Pancreas (tissue), 10 donors: ENCODE measurements at regions not wholly inside any gene's neighbourhood (a gene's known extent, or its start where the extent isn't known, plus 50 kb on each side); places are given as distances from the start of the nearest gene placed in this dataset.

Experiments
- ATAC-seq, 4 donors: fragments of 200-7000 bp; cut with Tn5 transposase; one replicate each; pipeline versions ENCODE4 v1.8.0 to v1.9.1; 2020; ENCODE audit warnings: mild to moderate bottlenecking in 4 of 4, moderate library complexity in 4 of 4
- DNase-seq, 6 donors: peaks; one replicate each; pipeline ENCODE4 v3.0.0-alpha.2; 2020
- FAIRE-seq: peaks from 2 replicates; lab custom pipeline; 2012; peaks lifted over from hg19 to GRCh38; lab: Jason Lieb, UNC
- H3K27ac ChIP-seq, 4 donors: fragments of 200-600 bp; sonication (generic); 1 replicate in 3 of 4; 2 replicates in 1 of 4; pipeline versions ENCODE4 v1.5.0 to v1.8.0; 2020
- H3K27me3 ChIP-seq, 4 donors: fragments of 200-600 bp; one replicate each; pipeline ENCODE4 v1.8.0; 2021
- H3K36me3 ChIP-seq, 3 donors: fragments of 200-600 bp; sonication (generic) in 1 of 3; one replicate each; pipeline versions ENCODE4 v1.5.0 to v1.8.0; 2020 to 2021
- H3K4me1 ChIP-seq, 3 donors: fragments of 200-600 bp; one replicate each; pipeline ENCODE4 v1.8.0; 2021
- H3K4me3 ChIP-seq, 4 donors: fragments of 200-600 bp; sonication (generic) in 2 of 4; one replicate each; pipeline versions ENCODE4 v1.5.0 to v1.8.0; 2020 to 2021
- H3K9me3 ChIP-seq, 4 donors: fragments of 200-600 bp; one replicate each; pipeline ENCODE4 v1.8.0; 2021
- WGBS, 2 donors: extraction: QIAGEN DNeasy Blood & Tissue Kit; methylation state at CpG; one replicate each; pipeline ENCODE4 v1.1.7; 2013; 5-methylcytosine and 5-hydroxymethylcytosine counted together
- intact Hi-C, 3 donors: fragments of 100-400 bp; cut with DNase I; formaldehyde crosslinking; loops; one replicate each; pipeline versions ENCODE4 v1.11.1 to v1.14.2; 2022
- TF ChIP-seq, protein P1 (sequence below), 4 donors: fragments of 200-600 bp; sonication (generic) in 3 of 4; IDR thresholded peaks; one replicate each; pipeline versions ENCODE4 v1.5.0 to v1.8.0; 2021; ENCODE audit warnings: antibody characterized with exemption in 4 of 4
- donor health status: healthy with polysubstance abuse.
- donor health status: DM: no; HTN: no; CAD: no; lungs with moderate emphysema.
- donor health status: DM: no; HTN: no; CAD: no.
- donor health status: control.
- donor health status: control.
- donor health status: Bipolar disorder and iron deficiency.
- donor health status: DM: yes; HTN: yes; CAD: no.
- donor health status: DM: no; HTN: no; CAD: no.
- donor health status: DM: no; HTN: no; CAD: no.
- donor health status: DM: yes; HTN: yes; CAD: no.

DNA sequence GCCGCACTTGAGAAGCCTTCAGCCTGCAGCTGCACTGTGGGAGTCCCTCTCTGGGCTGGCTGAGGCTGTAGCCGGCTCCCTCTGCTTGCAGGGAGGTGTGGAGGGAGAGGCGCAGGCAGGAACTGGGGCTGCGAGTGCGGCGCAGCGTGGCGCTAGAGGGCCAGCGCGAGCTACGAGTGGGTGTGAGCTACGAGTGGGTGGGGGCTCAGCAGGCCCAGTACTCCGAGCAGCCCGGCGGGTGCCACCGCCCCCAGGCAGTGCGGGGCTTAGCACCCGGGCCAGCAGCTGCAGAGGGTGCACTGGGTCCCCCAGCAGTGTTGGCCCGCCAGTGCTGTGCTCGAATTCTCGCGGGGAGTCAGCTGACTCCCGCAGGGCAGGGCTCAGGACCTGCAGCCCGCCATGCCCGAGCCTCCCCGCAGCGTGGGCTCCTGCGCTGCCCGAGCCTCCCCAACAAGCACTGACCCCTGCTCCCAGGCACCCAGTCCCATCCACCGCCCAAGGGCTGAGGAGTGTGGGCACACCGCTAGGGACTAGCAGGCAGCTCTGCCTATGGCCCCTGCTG is 1620.1 kb downstream of the BRINP3 start:
- H3K4me1 ChIP-seq = no peaks in the 10 kb centered on the region
- no peaks in the 10 kb centered on the region for H3K27me3 ChIP-seq
- no peak overlapping the region for H3K27ac ChIP-seq
- no peak overlapping the region for H3K4me3 ChIP-seq
- intact Hi-C loops = no loop called here
- H3K36me3 ChIP-seq = no peaks in the 10 kb centered on the region
- DNase-seq (peak in 2 of 6 donors; percentile 14 to 46), FAIRE-seq (no peak), ATAC-seq (no peak)
- WGBS, 2 donors = 85 to 94% methylated on average over 29 to 31 of the region's 31 CpGs
- TF ChIP-seq, protein P1, sequence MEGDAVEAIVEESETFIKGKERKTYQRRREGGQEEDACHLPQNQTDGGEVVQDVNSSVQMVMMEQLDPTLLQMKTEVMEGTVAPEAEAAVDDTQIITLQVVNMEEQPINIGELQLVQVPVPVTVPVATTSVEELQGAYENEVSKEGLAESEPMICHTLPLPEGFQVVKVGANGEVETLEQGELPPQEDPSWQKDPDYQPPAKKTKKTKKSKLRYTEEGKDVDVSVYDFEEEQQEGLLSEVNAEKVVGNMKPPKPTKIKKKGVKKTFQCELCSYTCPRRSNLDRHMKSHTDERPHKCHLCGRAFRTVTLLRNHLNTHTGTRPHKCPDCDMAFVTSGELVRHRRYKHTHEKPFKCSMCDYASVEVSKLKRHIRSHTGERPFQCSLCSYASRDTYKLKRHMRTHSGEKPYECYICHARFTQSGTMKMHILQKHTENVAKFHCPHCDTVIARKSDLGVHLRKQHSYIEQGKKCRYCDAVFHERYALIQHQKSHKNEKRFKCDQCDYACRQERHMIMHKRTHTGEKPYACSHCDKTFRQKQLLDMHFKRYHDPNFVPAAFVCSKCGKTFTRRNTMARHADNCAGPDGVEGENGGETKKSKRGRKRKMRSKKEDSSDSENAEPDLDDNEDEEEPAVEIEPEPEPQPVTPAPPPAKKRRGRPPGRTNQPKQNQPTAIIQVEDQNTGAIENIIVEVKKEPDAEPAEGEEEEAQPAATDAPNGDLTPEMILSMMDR (IDR thresholded peaks at IDR 0.05) = no peak
- no peaks in the 10 kb centered on the region for H3K9me3 ChIP-seq

DNA sequence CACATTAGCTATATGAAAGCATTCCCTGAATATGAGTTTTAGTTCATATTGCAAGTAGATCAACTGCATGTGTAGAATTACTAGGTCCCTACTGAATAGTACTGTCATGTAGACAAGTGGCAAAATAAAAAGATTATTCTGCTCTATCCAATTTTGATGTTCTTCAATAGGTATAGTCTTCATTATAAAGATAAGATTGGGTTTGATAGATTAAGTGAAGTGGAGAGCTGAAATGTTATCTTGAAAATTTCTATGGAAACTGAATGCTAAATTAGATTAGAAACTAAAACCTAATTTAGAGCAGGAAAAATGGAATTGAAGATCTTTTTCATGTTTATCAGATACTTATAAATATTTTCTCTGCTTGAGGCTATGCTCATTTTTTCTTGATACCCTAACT is 1610.0 kb downstream of the BRINP3 start:
- FAIRE-seq (no peak), DNase-seq (no peak), ATAC-seq (no peak)
- TF ChIP-seq, protein P1 (IDR thresholded peaks at IDR 0.05) = no peak
- no peak overlapping the region for H3K4me3 ChIP-seq
- H3K9me3 ChIP-seq = no peaks in the 10 kb centered on the region
- H3K36me3 ChIP-seq = no peaks in the 10 kb centered on the region
- intact Hi-C loops = no loop called here
- H3K4me1 ChIP-seq = no peaks in the 10 kb centered on the region
- H3K27ac ChIP-seq = no peak overlapping the region
- no peaks in the 10 kb centered on the region for H3K27me3 ChIP-seq

DNA sequence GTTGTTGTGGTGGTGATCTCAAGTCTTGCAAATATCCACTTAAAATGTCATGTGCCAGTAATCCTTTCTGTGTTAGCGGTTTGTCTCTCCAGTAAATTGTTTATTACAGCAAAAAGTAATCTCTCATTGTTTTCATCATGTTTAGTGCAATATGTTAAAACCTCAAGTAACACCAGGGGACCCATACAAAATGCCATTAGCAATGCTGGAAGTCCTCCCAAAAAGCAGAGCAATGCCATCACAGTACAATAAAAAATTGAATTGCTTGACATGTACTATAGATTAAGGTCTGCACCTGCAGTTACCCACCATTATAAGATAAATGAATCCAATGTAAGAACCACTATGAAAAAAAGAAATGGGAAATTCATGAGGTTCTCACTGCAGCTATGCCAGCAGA is 1606.5 kb downstream of the BRINP3 start:
- H3K27ac ChIP-seq = no peak overlapping the region
- H3K27me3 ChIP-seq = no peaks in the 10 kb centered on the region
- no peaks in the 10 kb centered on the region for H3K36me3 ChIP-seq
- 47 to 72% methylated on average over 1 of the region's 1 CpG for WGBS, 2 donors
- no peak for ATAC-seq
- no peaks in the 10 kb centered on the region for H3K9me3 ChIP-seq
- H3K4me3 ChIP-seq = no peak overlapping the region
- no peak for FAIRE-seq
- TF ChIP-seq, protein P1 (IDR thresholded peaks at IDR 0.05) = no peak
- H3K4me1 ChIP-seq = no peaks in the 10 kb centered on the region
- intact Hi-C loops = no loop called here
- DNase-seq = no peak

DNA sequence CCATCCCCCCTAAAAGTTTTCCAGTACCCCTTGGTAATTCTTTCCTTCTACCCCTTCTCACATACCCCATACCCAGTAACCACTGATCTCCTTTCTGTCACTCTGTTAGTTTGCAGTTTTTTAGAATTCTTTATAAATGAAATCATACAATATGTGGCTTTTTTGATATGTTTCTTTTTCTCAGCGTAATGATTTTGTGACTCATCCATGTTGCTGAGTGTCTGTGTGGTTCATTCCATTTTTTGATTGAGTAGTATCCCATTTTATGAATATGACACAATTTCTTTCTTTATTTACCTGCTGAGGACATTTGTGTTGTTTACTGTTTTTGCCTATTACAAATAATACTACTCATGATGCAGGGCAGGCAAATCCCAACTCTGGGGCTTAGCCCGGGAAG is 1605.3 kb downstream of the BRINP3 start:
- H3K4me3 ChIP-seq = no peak overlapping the region
- ATAC-seq = no peak
- DNase-seq = no peak
- no peak for FAIRE-seq
- intact Hi-C loops = no loop called here
- TF ChIP-seq, protein P1 (IDR thresholded peaks at IDR 0.05) = no peak
- H3K4me1 ChIP-seq = no peaks in the 10 kb centered on the region
- H3K9me3 ChIP-seq = no peaks in the 10 kb centered on the region
- H3K27ac ChIP-seq = no peak overlapping the region
- no peaks in the 10 kb centered on the region for H3K36me3 ChIP-seq
- WGBS, 2 donors = 58 to 82% methylated on average over 2 of the region's 2 CpGs
- no peaks in the 10 kb centered on the region for H3K27me3 ChIP-seq

DNA sequence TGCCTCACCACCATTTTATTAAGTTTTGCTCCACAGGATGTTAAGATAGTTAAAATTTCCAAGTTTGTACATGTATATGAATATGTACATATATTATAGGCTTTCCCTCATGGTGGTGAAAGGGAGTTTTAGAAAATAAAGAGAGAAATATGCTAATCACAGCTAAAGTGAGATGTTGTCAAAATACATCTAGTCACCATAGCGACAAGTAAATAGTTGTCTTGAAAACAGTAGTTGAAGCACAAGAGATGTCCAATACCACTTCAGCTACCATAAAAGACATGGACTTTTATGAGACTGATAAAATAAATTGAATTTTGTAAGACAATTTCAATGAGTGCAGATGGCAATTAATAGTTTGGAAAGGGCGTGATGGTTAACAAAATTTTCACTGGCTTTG is 1600.0 kb downstream of the BRINP3 start:
- H3K4me3 ChIP-seq = no peak overlapping the region
- H3K27me3 ChIP-seq = no peaks in the 10 kb centered on the region
- TF ChIP-seq, protein P1 (IDR thresholded peaks at IDR 0.05) = no peak
- H3K36me3 ChIP-seq = no peaks in the 10 kb centered on the region
- H3K27ac ChIP-seq = no peak overlapping the region
- DNase-seq (no peak), ATAC-seq (no peak), FAIRE-seq (no peak)
- 60 to 77% methylated on average over 2 of the region's 2 CpGs for WGBS, 2 donors
- no peaks in the 10 kb centered on the region for H3K9me3 ChIP-seq
- intact Hi-C loops = no loop called here
- no peaks in the 10 kb centered on the region for H3K4me1 ChIP-seq
